ENCODE measurements at regions not wholly inside any gene's neighbourhood (a gene's known extent, or its start where the extent isn't known, plus 50 kb on each side); places are given as distances from the start of the nearest gene placed in this dataset.
A peak's percentile ranks its signal among the peaks of the same experiment; 100 is the strongest.

GRCh38 chr20:59422872-59423544, 122.6 kb downstream of the EDN3 start:
- intact Hi-C loops (cut with DNase I): no loop called here
- H3K27me3 ChIP-seq: peaks cover 0 to 17% (median 3%) of the 10 kb centered on the region in 7 donors
- ATAC-seq (peak in 3 of 8 donors; percentile 24 to 50 (median 42)), DNase-seq (no peak)
- WGBS, 2 donors: 57 to 58% methylated on average over 10 of the region's 10 CpGs
- no peaks in the 10 kb centered on the region for H3K4me1 ChIP-seq
- H3K36me3 ChIP-seq: no peaks in the 10 kb centered on the region
- H3K4me3 ChIP-seq: no peak overlapping the region
- H3K27ac ChIP-seq: no peak overlapping the region
- TF ChIP-seq CTCF (IDR thresholded peaks at IDR 0.05): no peak
- no peaks in the 10 kb centered on the region for H3K9me3 ChIP-seq

- no peak for TF ChIP-seq CTCF (IDR thresholded peaks at IDR 0.05)
- intact Hi-C loops (cut with DNase I): no loop called here
- WGBS, 2 donors: 81 to 88% methylated on average over 13 of the region's 13 CpGs
- H3K4me1 ChIP-seq: no peaks in the 10 kb centered on the region
- H3K4me3 ChIP-seq: no peak overlapping the region
- H3K27ac ChIP-seq: no peak overlapping the region
- peaks cover 0 to 15% (median 2%) of the 10 kb centered on the region in 7 donors for H3K27me3 ChIP-seq
- no peak for ATAC-seq
- H3K36me3 ChIP-seq: no peaks in the 10 kb centered on the region
- no peak for DNase-seq
- no peaks in the 10 kb centered on the region for H3K9me3 ChIP-seq
These were observed 124.6 kb downstream of the EDN3 start for GRCh38 chr20:59424976-59425375.

- intact Hi-C loops (cut with DNase I): no loop called here
- DNase-seq (no peak), ATAC-seq (no peak)
- no peak for TF ChIP-seq CTCF (IDR thresholded peaks at IDR 0.05)
- Histone ChIP-seq H3K4me1 (no peaks in the 10 kb centered on the region), H3K36me3 (no peaks in the 10 kb centered on the region), H3K4me3 (no peak overlapping the region), H3K27me3 (peaks cover 0 to 21% (median 6%) of the 10 kb centered on the region in 7 donors), H3K27ac (no peak overlapping the region), H3K9me3 (no peaks in the 10 kb centered on the region)
- 75 to 82% methylated on average over 5 of the region's 5 CpGs for WGBS, 2 donors
These were observed 125.2 kb downstream of the EDN3 start for GRCh38 chr20:59425572-59425971.

GRCh38 chr20:59428006-59428405, 127.6 kb downstream of the EDN3 start:
- no peak for TF ChIP-seq CTCF (IDR thresholded peaks at IDR 0.05)
- intact Hi-C loops (cut with DNase I): no loop called here
- H3K36me3 ChIP-seq: no peaks in the 10 kb centered on the region
- no peaks in the 10 kb centered on the region for H3K9me3 ChIP-seq
- H3K4me1 ChIP-seq: no peaks in the 10 kb centered on the region
- ATAC-seq (no peak), DNase-seq (no peak)
- no peak overlapping the region for H3K4me3 ChIP-seq
- no peak overlapping the region for H3K27ac ChIP-seq
- peaks cover 0 to 37% (median 13%) of the 10 kb centered on the region in 7 donors for H3K27me3 ChIP-seq

Measured in heart right ventricle (tissue), 16 donors.